Limb (tissue), 2 donors: ENCODE measurements at regions not wholly inside any gene's neighbourhood (a gene's known extent, or its start where the extent isn't known, plus 50 kb on each side); places are given as distances from the start of the nearest gene placed in this dataset.
A peak's percentile ranks its signal among the peaks of the same experiment; 100 is the strongest.
"Not testable (repeated sequence)": the region's sequence is repeated elsewhere in the genome, so short reads cannot be mapped to it uniquely, and the experiment has no call there.

Source experiments
- DNase-seq, 2 donors: peaks; one replicate each; pipeline ENCODE4 v3.0.0-alpha.2; 2016; ENCODE audit errors: extremely low spot score in 2 of 2

DNA sequence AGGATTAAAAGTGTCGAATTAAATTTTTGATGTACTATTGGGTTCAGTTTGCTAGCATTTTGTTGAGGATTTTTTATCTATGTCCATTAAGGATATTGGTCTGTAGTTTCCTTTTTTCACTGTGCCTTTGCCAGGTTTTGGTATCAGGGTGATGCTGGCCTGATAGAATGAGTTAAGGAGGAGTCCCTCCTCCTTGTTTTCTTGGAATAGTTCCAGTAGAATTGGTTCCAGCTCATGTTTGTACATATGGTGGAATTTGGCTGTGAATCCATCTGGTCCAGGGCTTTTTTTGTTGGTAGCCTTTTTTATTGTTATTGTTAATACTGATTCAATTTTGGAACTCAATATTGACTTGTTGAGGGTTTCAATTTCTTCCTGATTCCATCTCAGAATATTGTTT lies 141.8 kb downstream of the SIM1 start:
- DNase-seq = no peak

- DNase-seq = no peak
These were observed 144.0 kb downstream of the SIM1 start for GRCh38 chr6:100320686-100321085.

- DNase-seq = no peak
These were observed 147.7 kb downstream of the SIM1 start for GRCh38 chr6:100317031-100317430.

GRCh38 chr6:100314186-100314585 lies 150.5 kb downstream of the SIM1 start:
- no peak for DNase-seq

GRCh38 chr6:100311707-100312251 lies 152.9 kb downstream of the SIM1 start:
- DNase-seq = no peak

GRCh38 chr6:100309174-100309573 lies 155.5 kb downstream of the SIM1 start:
- DNase-seq = no peak

DNA sequence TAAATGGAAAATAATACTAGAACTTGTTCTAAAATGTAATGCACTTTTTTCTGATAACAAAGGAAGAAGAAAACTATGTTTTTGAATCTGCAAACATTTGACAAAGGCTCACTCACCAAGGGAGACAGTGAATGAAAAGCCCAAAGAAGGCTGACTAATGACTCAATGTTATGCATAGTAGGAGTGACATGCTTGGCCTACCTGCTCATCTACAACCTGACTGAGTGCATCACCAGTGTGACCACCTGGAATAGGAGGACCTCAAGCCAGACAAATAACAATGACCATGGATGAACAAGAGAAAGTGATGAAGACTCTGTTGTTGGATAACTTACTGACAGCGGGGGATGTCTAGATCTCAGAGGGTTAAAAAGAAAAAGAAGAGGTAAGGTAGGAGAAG lies 157.2 kb downstream of the SIM1 start:
- DNase-seq = no peak

DNA sequence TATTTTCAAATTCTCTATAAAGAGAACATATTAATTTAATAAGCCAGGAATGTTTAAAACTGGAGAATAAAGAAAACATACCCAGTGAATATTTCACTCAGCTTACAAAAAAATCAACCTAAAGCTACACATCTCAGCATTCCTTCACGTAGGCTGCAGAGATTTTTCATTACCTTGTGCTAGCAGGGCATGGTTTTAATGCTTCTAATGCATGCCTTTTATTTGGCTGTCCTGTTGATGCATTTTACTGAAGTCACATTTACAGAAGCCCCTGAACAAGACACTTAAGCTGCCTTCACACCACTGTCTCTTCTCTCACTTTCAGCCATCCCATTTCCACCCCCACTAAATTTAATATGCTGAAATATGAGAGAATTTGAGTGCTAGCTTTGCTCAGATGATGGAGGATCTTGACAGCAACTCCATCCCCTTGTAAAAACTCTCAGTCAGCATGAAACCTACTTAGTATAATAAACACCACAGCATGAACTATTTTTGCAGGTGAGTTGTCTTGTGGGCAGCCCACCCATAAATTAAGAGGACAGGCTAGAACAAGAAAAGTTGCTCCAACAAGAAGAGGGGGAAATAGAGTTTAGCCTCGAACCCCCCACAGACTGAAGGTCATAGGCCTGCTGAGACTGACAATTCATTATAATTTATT lies 159.4 kb downstream of the SIM1 start:
- no peak for DNase-seq

GRCh38 chr6:100304575-100304974 lies 160.1 kb downstream of the SIM1 start:
- DNase-seq = no peak

GRCh38 chr6:100301731-100302130 lies 163.0 kb downstream of the SIM1 start:
- DNase-seq = no peak

GRCh38 chr6:100300221-100300736 lies 164.4 kb downstream of the SIM1 start:
- no peak for DNase-seq

DNA sequence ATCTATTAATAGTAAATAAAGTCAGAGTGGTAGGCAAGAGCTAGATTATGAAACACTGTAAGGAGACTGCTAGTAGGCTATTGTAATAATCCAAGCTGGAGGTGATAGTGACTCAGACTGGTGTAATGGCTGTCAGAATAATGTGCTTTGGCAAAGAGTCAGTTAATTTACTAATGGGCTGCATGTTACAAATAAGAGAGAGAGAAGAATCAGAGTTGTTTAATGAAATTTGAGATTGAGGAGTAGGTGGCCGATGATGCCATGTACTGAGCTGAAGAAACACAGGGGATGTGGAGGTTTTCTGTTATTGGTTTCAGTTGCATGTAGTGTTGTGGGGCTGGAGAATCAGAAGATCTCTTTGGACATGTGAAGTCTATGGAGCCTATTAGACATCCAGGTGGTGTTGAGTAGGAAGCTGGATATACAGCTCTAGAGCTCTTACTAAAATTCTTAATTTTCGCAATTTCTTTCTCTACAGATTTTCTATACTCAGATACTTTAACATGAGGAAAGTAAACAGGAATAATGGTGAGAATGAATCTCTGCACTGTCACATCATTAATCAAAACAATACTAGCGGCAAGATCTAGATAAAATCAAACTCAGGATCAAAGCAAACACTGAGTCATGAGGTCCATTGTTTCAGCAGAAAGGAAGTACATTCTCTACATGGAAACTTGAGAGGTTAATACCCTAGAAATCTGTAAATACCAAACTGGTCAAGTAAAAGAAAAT lies 167.7 kb downstream of the SIM1 start:
- DNase-seq = no peak

- DNase-seq = not testable (repeated sequence)
These were observed 169.5 kb downstream of the SIM1 start for GRCh38 chr6:100295172-100295571.

DNA sequence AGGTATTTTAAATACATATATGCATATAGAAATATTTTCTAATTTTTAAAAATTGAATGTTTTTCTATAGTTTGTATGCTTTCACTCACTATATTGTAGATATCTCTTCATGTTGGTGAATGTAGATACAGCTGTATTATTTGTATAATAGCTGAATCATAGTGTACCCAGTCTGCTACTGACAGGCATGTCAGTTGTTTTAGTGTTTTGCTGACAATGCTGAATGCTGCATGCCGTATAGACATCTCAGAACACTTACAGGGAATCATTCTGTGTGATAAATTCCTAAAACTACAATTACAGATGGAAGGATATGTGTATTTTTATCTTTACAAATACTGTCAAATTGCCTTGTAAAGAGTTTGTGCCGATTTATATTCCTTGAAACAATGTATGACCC lies 175.4 kb downstream of the SIM1 start:
- DNase-seq = no peak

- DNase-seq = no peak
These were observed 176.4 kb downstream of the SIM1 start for GRCh38 chr6:100288311-100288710.

DNA sequence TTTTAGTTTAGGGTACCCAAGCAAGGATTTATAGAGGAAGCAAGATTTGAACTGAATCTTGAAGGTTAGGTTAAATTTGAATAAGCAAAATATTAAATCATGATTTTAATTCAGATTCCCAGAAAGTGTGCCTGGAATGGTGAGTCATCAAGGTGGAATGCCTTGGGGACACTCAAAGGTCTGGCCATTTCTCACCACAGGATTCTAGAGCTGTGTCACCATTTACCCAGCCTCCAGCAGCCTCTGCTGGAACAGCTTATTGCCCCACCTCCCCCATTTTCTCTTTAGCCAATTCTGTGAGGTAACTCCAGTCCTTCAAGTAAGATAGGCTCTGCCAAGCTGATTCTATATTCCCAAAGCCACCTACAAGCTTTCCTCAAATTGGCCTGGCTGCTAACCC lies 181.4 kb downstream of the SIM1 start:
- DNase-seq = no peak

DNA sequence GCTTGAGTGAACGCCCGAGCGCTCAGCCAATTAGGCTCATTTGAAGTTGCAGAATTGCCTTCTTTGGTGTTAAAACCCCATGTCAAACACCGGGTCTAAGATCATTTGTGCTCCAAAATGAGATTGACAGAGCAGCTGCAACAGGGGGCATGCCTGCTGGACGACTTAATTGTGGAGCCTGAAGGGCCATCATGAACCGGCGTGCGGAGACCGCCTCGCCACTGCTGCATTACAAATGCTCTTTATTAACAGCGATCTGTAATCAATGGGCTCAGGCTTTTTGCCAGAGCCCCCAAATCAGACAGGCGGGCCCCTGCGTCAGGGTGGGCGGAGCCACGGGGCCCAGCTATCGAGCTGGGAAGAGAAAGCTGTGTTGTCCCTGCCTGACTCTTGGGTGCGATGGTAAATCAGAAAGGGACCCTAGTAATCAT lies 183.2 kb downstream of the SIM1 start:
- peak; percentile 49 to 65 for DNase-seq

DNA sequence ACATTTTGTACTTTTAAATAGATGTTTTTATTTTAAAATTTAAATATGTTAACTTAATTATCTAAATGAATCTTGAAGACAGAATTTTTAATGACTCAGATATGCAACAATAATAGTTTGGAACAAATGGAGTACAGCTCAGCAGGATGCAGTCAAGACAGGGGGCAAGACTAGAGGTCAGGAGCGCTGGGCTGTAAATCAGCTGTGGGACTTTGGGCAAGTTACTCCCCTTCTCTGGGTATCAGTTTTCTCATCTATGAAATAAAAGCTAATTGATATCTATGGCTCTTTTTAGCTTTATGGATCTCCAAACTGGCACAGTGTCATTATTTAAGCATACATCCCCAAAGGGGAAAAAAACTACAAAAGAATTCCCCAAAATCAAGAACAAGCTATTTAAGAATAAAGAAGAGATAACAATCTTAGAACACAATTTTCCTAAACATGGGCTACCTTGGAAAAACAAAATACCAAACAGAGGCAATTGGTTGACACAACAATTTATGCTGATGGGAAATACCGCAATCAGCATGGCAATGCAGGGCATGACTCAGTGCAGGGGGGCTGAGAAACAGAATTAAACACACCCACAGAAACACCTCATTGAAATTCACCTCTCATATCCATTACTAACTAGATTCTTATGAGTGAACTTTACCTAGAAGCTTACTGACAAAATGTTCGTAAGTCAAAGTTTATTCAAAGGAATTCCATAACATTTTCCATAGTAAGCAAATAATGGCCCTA lies 188.2 kb downstream of the SIM1 start:
- no peak for DNase-seq

- DNase-seq = no peak
These were observed 190.6 kb downstream of the SIM1 start for GRCh38 chr6:100274147-100274546.

- no peak for DNase-seq
These were observed 193.1 kb downstream of the SIM1 start for GRCh38 chr6:100271625-100272024.

GRCh38 chr6:100271202-100271601 lies 193.5 kb downstream of the SIM1 start:
- DNase-seq = no peak

GRCh38 chr6:100269189-100269588 lies 195.5 kb downstream of the SIM1 start:
- no peak for DNase-seq
